ENCODE measurements at regions not wholly inside any gene's neighbourhood (a gene's known extent, or its start where the extent isn't known, plus 50 kb on each side); places are given as distances from the start of the nearest gene placed in this dataset.

DNA sequence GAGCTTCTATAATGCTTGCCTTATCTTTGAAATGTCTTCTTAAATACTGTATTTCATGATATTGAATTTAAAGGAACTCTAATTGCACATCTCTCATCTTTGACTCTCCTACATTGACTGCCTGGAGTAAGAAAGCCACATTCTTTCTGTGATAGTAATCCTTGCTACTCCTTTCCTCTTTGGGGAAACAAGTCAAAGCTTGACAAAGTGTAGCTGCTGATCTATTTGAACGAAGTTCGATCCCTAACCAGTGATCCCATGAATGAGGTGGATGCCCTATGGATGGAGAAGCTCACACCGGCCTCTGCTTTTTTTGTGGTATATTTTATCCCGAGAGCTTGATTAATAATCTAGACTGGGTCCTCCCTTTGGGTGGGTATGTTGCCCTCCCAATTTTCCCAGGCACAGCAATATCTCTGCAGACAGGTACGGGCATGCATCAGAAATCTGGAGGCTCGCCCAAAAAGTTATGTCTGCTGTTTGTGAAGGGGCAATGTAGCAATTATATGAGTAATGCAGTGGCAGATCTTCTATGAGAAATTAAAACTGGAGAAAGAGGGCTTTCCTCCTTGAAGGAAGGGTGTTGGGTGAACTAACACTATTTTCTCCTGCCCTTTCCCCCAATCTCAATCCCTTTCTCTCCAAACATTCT is 163.0 kb upstream of the FRMD6 start:
- TF ChIP-seq, protein P1, sequence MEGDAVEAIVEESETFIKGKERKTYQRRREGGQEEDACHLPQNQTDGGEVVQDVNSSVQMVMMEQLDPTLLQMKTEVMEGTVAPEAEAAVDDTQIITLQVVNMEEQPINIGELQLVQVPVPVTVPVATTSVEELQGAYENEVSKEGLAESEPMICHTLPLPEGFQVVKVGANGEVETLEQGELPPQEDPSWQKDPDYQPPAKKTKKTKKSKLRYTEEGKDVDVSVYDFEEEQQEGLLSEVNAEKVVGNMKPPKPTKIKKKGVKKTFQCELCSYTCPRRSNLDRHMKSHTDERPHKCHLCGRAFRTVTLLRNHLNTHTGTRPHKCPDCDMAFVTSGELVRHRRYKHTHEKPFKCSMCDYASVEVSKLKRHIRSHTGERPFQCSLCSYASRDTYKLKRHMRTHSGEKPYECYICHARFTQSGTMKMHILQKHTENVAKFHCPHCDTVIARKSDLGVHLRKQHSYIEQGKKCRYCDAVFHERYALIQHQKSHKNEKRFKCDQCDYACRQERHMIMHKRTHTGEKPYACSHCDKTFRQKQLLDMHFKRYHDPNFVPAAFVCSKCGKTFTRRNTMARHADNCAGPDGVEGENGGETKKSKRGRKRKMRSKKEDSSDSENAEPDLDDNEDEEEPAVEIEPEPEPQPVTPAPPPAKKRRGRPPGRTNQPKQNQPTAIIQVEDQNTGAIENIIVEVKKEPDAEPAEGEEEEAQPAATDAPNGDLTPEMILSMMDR (IDR thresholded peaks at IDR 0.05; ENCODE audit: low read depth, low read length, missing control alignments): no peak
- no peak overlapping the region for H3K4me3 ChIP-seq (ENCODE audit: low read depth, low read length)

DNA sequence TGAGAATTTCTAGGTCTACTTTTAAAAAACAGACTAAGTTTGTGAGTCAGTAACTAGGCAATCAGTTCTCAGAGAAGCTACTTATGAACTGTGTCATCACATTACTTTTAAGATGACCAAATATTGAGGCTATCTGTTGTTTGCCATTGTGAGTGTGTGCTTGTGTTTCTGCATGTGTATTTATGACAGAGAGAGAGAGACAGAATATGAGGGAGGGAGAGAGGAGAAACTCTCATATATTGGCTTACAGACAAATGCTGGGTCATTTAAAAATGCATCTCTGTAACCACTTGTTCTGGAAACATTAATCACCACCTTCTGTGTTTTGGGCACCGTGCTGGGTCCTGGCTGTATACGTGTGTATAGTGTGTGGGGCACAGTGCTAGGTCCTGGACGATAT is 161.5 kb upstream of the FRMD6 start:
- no peaks in the 10 kb centered on the region for H3K27me3 ChIP-seq (replicated peaks)
- TF ChIP-seq, protein P1 (IDR thresholded peaks at IDR 0.05; ENCODE audit: low read depth, low read length, missing control alignments): no peak
- in situ Hi-C loops (cut with HindIII; ENCODE audit: low pct_ligation_motif_present, low sequenced_read_pairs): no loop called here
- no peaks in the 10 kb centered on the region for H3K36me3 ChIP-seq (replicated peaks)
- no peak for DNase-seq
- no peak overlapping the region for H3K27ac ChIP-seq
- H3K4me3 ChIP-seq (ENCODE audit: low read depth, low read length): no peak overlapping the region

More for the DNA sequence above, 163.0 kb upstream of the FRMD6 start:
- no peak overlapping the region for H3K27ac ChIP-seq
- in situ Hi-C loops (cut with HindIII; ENCODE audit: low pct_ligation_motif_present, low sequenced_read_pairs): no loop called here
- no peak for DNase-seq
- no peaks in the 10 kb centered on the region for H3K27me3 ChIP-seq (replicated peaks)
- no peaks in the 10 kb centered on the region for H3K36me3 ChIP-seq (replicated peaks)

DNA sequence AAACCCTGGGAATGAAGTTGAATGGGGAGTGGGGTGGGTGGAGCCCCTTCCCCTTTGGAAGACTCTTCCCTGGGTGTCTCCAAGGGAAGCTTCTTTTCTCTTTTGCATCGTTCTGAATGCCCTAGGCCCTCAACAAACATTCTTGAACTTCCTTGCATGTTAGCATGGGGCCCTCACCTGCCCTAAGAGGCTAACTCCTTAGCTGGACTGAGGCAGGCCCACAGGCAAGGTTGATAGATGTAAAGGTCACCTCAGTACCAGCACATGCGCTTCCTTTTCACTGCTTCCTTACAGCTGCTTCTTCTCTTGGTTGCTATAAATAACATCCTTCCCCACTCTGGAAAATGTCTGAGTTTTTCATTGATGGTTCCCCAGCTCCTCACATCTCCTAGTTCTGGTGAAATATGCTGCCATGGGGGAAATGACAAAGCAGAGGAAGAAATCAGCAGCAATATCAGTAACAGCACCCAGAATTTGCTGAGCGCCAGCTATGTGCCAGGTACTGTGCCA is 160.6 kb upstream of the FRMD6 start:
- in situ Hi-C loops (cut with HindIII; ENCODE audit: low pct_ligation_motif_present, low sequenced_read_pairs): no loop called here
- Histone ChIP-seq H3K27me3 (replicated peaks) (no peaks in the 10 kb centered on the region), H3K27ac (no peak overlapping the region), H3K36me3 (replicated peaks) (no peaks in the 10 kb centered on the region), H3K4me3 (ENCODE audit: low read depth, low read length) (no peak overlapping the region)
- DNase-seq: no peak
- TF ChIP-seq, protein P1 (IDR thresholded peaks at IDR 0.05; ENCODE audit: low read depth, low read length, missing control alignments): no peak

DNA sequence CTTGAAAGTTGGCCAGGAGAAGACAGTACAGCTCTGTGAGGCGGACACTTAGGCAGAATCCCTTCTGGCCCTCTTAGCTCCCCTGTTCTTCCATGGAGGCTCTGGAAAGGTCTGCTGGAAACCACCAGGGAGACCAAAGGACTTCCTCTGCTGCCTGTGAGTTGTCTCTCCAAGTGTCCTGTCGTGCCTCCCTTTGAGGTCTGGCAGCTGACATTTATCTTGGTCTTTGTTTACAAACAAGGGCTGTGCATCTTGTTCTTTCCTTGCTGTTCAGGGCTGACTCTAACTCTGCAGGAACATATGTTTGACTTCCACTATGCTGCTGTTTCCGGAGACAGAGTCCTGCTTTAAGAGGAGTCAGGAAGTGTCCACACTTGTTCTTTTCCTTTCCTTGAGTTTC is 159.9 kb upstream of the FRMD6 start:
- DNase-seq: no peak
- TF ChIP-seq, protein P1 (IDR thresholded peaks at IDR 0.05; ENCODE audit: low read depth, low read length, missing control alignments): no peak
- in situ Hi-C loops (cut with HindIII; ENCODE audit: low pct_ligation_motif_present, low sequenced_read_pairs): no loop called here
- Histone ChIP-seq H3K27ac (no peak overlapping the region), H3K36me3 (replicated peaks) (no peaks in the 10 kb centered on the region), H3K27me3 (replicated peaks) (no peaks in the 10 kb centered on the region), H3K4me3 (ENCODE audit: low read depth, low read length) (no peak overlapping the region)

DNA sequence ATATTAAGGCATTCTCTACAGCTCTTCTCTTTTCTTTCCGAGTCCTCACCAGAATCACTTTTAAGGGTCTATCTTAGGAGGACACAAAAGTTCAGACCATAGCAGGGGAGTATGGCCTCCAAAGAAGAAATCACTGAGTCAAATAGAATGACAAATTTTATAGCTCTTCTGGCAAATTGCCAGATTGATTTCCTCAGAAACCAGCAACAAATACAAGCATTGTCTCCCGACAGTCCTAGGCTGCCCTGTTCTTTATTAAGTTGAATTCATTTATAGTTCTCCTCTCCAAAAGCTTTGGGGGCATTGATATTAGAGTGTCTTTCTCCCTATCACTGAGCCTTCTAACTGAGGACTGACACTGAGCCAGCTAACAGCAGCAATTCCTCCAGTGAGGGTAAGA is 156.4 kb upstream of the FRMD6 start:
- in situ Hi-C loops (cut with HindIII; ENCODE audit: low pct_ligation_motif_present, low sequenced_read_pairs): no loop called here
- TF ChIP-seq, protein P1 (IDR thresholded peaks at IDR 0.05; ENCODE audit: low read depth, low read length, missing control alignments): no peak
- H3K36me3 ChIP-seq (replicated peaks): no peaks in the 10 kb centered on the region

More for the DNA sequence above, 156.4 kb upstream of the FRMD6 start:
- DNase-seq: no peak
- H3K27me3 ChIP-seq (replicated peaks): no peaks in the 10 kb centered on the region
- H3K27ac ChIP-seq: no peak overlapping the region
- H3K4me3 ChIP-seq (ENCODE audit: low read depth, low read length): no peak overlapping the region

All from brain microvascular endothelial cell (primary cell).